Effector memory CD4-positive, alpha-beta T cell (primary cell): ENCODE measurements at regions not wholly inside any gene's neighbourhood (a gene's known extent, or its start where the extent isn't known, plus 50 kb on each side); places are given as distances from the start of the nearest gene placed in this dataset.
"Not testable (repeated sequence)": the region's sequence is repeated elsewhere in the genome, so short reads cannot be mapped to it uniquely, and the experiment has no call there.

ENCODE experiments used
- DNase-seq, 3 donors: peaks; one replicate each; pipeline ENCODE4 v3.0.0-alpha.2; 2020
- H3K27ac ChIP-seq: 2 replicates; pipeline ENCODE4 v1.7.0; 2013; ENCODE audit warnings: mild to moderate bottlenecking, low read length, moderate library complexity; ENCODE audit not compliant: insufficient read depth, poor library complexity, severe bottlenecking
- H3K27me3 ChIP-seq: replicated peaks from 2 replicates; pipeline ENCODE4 v1.7.0; 2013; ENCODE audit warnings: mild to moderate bottlenecking, low read length; ENCODE audit not compliant: insufficient read depth, control insufficient read depth, poor library complexity, severe bottlenecking
- H3K36me3 ChIP-seq: 2 replicates; pipeline ENCODE4 v1.7.0; 2013; ENCODE audit warnings: mild to moderate bottlenecking, low read length, moderate library complexity; ENCODE audit not compliant: control insufficient read depth, insufficient read depth
- H3K4me1 ChIP-seq: 2 replicates; pipeline ENCODE4 v1.7.0; 2013; ENCODE audit warnings: low read length, mild to moderate bottlenecking; ENCODE audit not compliant: control insufficient read depth, insufficient read depth, poor library complexity, severe bottlenecking
- H3K4me3 ChIP-seq: 2 replicates; pipeline ENCODE4 v1.7.0; 2013; ENCODE audit warnings: low read length, low read depth, mild to moderate bottlenecking; ENCODE audit not compliant: insufficient read depth, poor library complexity, severe bottlenecking
- H3K9me3 ChIP-seq: 2 replicates; pipeline ENCODE4 v1.7.0; 2013; ENCODE audit warnings: mild to moderate bottlenecking, low read length, moderate library complexity; ENCODE audit not compliant: control insufficient read depth

GRCh38 chr16:54985156-54985555, 54.5 kb downstream of the IRX5 start:
- DNase-seq = no peak
- no peak overlapping the region for H3K27ac ChIP-seq
- no peaks in the 10 kb centered on the region for H3K27me3 ChIP-seq
- no peak overlapping the region for H3K4me3 ChIP-seq
- no peaks in the 10 kb centered on the region for H3K36me3 ChIP-seq
- H3K4me1 ChIP-seq = no peaks in the 10 kb centered on the region
- no peaks in the 10 kb centered on the region for H3K9me3 ChIP-seq

- H3K4me1 ChIP-seq = no peaks in the 10 kb centered on the region
- no peak overlapping the region for H3K27ac ChIP-seq
- no peaks in the 10 kb centered on the region for H3K36me3 ChIP-seq
- no peak for DNase-seq
- no peak overlapping the region for H3K4me3 ChIP-seq
- H3K9me3 ChIP-seq = no peaks in the 10 kb centered on the region
- H3K27me3 ChIP-seq = no peaks in the 10 kb centered on the region
These were observed 55.0 kb downstream of the IRX5 start for GRCh38 chr16:54985668-54986067.

GRCh38 chr16:54986409-54986808, 55.7 kb downstream of the IRX5 start:
- no peak for DNase-seq
- no peaks in the 10 kb centered on the region for H3K27me3 ChIP-seq
- no peak overlapping the region for H3K27ac ChIP-seq
- no peak overlapping the region for H3K4me3 ChIP-seq
- no peaks in the 10 kb centered on the region for H3K36me3 ChIP-seq
- H3K4me1 ChIP-seq = no peaks in the 10 kb centered on the region
- H3K9me3 ChIP-seq = no peaks in the 10 kb centered on the region

- H3K9me3 ChIP-seq = no peaks in the 10 kb centered on the region
- H3K4me1 ChIP-seq = no peaks in the 10 kb centered on the region
- DNase-seq = no peak
- H3K27ac ChIP-seq = no peak overlapping the region
- no peaks in the 10 kb centered on the region for H3K27me3 ChIP-seq
- H3K36me3 ChIP-seq = no peaks in the 10 kb centered on the region
- no peak overlapping the region for H3K4me3 ChIP-seq
These were observed 56.4 kb downstream of the IRX5 start for GRCh38 chr16:54987081-54987480.

GRCh38 chr16:54991525-54991924, 60.9 kb downstream of the IRX5 start:
- Histone ChIP-seq H3K4me3 (no peak overlapping the region), H3K4me1 (no peaks in the 10 kb centered on the region), H3K27ac (no peak overlapping the region), H3K27me3 (no peaks in the 10 kb centered on the region), H3K9me3 (no peaks in the 10 kb centered on the region), H3K36me3 (no peaks in the 10 kb centered on the region)
- DNase-seq = no peak

- H3K27ac ChIP-seq, H3K36me3 ChIP-seq, H3K4me3 ChIP-seq, DNase-seq, H3K4me1 ChIP-seq, H3K9me3 ChIP-seq, H3K27me3 ChIP-seq: not testable (repeated sequence)
These were observed 61.3 kb downstream of the IRX5 start for GRCh38 chr16:54991946-54992345.

- no peak for DNase-seq
- Histone ChIP-seq H3K4me3 (no peak overlapping the region), H3K36me3 (no peaks in the 10 kb centered on the region), H3K9me3 (no peaks in the 10 kb centered on the region), H3K27me3 (no peaks in the 10 kb centered on the region), H3K4me1 (no peaks in the 10 kb centered on the region), H3K27ac (no peak overlapping the region)
These were observed 62.6 kb downstream of the IRX5 start for GRCh38 chr16:54993106-54993895.

GRCh38 chr16:54996186-54996585, 65.5 kb downstream of the IRX5 start:
- no peak overlapping the region for H3K27ac ChIP-seq
- no peaks in the 10 kb centered on the region for H3K36me3 ChIP-seq
- no peaks in the 10 kb centered on the region for H3K27me3 ChIP-seq
- DNase-seq = no peak
- no peak overlapping the region for H3K4me3 ChIP-seq
- no peaks in the 10 kb centered on the region for H3K9me3 ChIP-seq
- H3K4me1 ChIP-seq = no peaks in the 10 kb centered on the region

GRCh38 chr16:54998834-54999233, 68.2 kb downstream of the IRX5 start:
- no peaks in the 10 kb centered on the region for H3K36me3 ChIP-seq
- no peaks in the 10 kb centered on the region for H3K27me3 ChIP-seq
- no peaks in the 10 kb centered on the region for H3K4me1 ChIP-seq
- no peak for DNase-seq
- no peak overlapping the region for H3K4me3 ChIP-seq
- H3K9me3 ChIP-seq = no peaks in the 10 kb centered on the region
- no peak overlapping the region for H3K27ac ChIP-seq

- H3K4me3 ChIP-seq = no peak overlapping the region
- DNase-seq = no peak
- H3K36me3 ChIP-seq = no peaks in the 10 kb centered on the region
- H3K27ac ChIP-seq = no peak overlapping the region
- H3K4me1 ChIP-seq = no peaks in the 10 kb centered on the region
- H3K9me3 ChIP-seq = no peaks in the 10 kb centered on the region
- H3K27me3 ChIP-seq = no peaks in the 10 kb centered on the region
These were observed 68.8 kb downstream of the IRX5 start for GRCh38 chr16:54999481-54999880.
